IPS-11a (cell line): ENCODE measurements at regions not wholly inside any gene's neighbourhood (a gene's known extent, or its start where the extent isn't known, plus 50 kb on each side); places are given as distances from the start of the nearest gene placed in this dataset.

ENCODE experiments used
- H3K4me3 ChIP-seq: one replicate; pipeline ENCODE4 v1.5.1; 2013; ENCODE audit warnings: low read depth, low read length, control low read depth

DNA sequence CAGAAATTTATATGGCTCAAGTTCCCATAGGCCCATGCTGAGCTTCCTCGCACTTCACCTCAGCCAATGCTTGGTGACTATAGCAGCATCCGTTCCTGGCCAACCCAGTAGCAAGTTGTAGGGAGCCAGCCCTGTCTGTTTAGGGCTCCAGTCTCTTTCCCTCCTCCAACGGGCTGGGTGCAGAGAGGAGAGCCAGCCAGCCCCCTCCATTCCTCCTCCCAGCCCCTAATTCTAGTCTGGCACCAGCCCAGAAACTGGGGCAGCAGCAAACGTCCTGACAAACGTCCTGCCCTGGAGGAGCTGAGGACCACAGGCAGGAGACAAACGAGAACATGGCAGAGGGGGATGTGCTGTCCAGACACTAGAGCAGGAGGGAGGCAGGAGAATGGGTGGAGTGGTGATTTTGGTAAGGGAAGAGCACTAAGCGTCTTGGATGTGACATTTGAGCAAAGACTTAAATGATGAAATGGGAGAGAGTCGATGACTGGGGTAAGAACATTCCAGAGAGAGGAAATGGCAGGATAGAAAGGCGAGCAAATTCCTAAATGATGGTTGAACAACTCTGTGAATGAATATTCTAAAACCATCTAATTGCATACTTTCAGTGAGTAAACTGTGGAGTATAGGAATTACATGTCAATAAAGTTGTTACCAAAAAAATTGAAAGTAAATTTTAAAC lies 222.5 kb upstream of the DAPK1 start:
- no peak overlapping the region for H3K4me3 ChIP-seq

DNA sequence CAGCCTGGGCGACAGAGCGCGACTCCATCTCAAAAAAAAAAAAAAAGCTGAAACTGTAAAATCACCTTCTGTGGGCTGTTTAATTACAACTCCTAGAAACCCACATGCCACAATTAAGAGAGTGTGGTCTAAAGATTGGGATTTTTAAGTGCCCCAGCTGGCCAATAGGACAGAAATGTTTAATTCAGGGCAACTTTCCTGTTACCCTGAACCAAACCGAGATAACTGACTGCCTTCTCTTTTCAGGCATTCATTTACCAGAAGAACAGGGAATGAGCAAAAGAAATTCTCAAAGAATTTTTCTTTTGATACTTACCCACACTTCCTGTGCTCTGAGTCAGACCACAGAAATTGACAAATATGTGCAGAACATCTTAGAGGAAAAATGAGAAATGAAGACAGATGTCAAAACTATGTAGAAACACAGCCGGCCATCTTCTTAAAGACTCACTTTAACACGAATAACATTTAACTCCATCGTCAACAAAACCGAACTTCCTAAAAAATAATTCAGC lies 221.3 kb upstream of the DAPK1 start:
- H3K4me3 ChIP-seq, result no peak overlapping the region

DNA sequence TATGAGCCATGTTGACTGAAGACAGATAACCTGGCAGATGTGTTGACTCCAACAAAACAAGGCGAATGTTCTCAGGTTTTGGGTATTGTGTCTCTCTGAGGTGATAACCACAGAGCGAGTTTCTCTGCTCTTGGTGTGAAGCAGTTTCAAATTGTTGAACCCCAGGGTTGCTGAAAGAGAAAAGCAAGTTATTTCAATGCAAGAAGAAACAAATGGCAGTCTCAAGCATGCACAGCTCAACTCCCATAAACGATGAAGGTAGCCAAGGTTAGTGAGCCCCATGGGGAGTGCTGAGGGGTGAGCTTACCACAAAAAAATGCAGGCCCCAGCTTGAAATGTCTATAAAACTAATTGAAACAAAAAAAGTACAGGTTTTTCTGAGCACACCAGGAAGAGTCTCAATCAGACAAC lies 220.8 kb upstream of the DAPK1 start:
- H3K4me3 ChIP-seq, result no peak overlapping the region

DNA sequence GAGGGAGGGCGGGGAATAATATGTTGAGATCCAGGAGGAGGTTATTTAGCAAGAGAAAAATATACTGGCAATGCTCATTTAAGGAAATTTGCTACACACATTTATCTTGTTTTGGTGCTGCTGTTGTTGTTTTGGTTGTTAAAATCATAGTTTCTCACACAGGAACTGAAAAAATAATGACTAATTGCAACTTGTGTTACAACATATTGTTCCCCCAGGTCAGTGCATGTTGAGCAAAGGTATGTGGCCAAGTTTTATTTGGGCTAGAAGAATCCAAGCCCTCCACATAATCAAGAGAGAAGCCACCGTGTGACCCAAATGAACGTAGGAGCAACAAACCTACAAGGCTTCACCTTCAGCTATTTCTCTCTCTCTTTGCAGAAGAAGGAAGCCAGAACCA lies 220.3 kb upstream of the DAPK1 start:
- no peak overlapping the region for H3K4me3 ChIP-seq

DNA sequence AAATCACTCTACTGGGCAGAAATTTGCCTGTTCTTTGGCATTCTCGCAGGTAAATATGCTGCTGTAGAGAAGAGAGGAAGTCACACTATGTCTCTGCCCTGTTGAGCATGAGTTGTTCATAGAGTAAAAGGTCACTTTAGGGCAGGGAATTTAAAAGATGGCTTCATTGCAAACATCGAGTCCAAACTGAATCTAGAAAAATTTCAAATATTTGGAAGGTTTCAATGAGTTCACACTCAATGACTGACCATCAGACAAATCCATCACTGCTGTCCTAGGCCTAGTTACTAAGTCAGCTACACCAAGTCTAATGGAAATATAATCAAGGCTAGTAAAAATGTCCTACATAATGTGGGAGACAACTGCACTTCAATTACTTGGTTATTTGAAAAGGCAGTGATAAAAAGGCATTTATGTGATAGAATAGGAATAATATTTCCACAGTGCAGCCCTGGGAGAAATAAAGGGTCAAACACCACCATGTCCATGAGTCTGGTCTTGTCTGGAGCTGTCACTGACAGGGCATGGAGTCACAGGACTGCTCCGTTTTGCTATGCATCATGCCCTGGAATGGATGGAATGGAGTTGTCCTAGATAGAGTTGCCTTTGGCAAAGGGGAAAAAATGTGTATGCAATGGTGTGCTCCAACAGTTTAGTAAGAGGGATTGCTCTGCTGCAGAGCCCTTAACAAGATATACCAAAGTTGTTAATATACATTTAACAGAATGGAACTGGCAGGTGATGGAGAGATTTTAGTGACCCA lies 218.5 kb upstream of the DAPK1 start:
- no peak overlapping the region for H3K4me3 ChIP-seq

DNA sequence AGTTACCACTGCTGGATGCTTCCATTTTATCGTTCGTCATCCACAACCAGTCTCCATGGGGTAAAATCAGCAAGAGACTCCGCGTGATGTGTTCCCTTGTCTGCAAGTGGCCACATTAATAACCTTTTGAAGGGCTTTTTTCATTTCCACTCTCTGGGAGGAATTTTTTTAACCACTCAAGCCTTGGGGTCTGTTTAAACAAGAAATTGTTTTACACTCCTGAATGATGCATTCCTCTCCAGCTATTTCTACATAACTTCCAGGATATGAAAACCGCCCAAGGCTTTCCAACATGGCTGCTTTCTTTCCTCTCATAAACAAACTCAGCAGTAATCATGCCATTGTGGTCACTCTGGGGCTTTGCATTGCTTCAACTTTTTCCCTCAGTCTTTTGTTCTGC lies 217.2 kb upstream of the DAPK1 start:
- H3K4me3 ChIP-seq, result no peak overlapping the region

DNA sequence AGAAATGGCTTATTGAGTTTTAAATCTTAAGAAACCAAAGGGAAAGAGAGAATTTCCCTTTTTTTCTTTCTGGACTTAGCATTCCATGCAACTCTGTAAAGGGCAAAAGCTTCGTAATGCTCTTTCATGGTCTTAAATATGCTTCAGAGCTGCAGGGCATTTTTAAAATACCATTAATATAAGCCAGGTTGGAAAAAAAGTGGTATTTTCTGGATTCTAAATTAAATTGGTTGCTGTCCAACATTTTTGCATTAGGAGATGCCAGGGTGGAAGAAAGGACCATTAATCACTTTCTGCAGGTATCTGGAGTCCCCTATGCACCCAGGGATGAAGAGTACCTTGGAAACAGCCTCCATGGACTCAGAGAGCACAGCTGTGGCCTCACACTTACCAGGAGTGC lies 215.1 kb upstream of the DAPK1 start:
- no peak overlapping the region for H3K4me3 ChIP-seq

DNA sequence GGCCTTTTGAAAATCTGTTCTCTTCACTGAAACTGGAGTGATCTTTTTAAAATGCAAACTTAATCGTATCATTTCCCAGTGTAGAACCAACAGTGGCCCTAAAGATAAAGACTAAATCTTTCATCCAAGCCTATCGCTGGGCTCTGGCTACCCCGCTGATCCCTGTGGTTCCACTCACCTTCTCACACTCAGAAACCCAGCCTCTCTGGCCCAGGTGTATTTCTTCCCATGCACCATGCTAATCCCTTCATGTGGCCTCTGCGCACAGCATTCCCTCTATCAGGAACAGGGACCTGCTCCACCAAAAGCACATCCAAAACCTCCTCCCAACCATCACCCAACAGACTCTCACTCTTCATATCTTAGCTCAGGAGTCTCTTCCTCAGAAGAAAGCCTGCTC lies 214.1 kb upstream of the DAPK1 start:
- no peak overlapping the region for H3K4me3 ChIP-seq

DNA sequence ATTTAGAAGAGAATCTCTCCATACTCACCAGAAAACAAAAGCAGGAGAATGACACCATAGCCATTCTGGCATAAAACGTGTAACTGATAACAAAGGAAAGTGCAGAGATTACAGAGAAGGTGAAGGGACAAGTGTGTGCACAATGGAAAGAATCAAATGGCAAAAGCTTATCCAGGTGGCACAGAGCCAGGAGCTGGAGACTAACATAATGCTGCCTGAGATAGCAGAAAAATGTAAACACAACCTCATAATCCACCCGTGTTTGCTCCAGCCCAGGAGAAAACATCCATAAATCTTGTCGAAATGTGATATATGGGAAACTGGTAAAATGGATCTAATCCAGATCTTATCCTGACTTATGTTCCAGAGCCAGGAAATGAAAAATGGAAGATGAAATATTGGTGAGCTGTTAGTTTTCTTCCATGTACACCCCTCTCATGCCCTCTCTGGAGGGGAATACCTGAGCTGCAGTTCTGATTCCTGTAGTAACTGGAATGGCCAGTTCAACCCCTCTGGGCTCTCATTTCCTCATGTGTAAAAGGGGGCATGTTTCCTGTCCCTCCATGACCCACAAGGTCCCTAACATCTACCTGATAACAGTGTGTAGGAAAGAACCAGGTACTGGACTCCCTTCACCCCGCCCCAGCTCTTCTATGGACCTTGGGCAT lies 212.3 kb upstream of the DAPK1 start:
- no peak overlapping the region for H3K4me3 ChIP-seq

DNA sequence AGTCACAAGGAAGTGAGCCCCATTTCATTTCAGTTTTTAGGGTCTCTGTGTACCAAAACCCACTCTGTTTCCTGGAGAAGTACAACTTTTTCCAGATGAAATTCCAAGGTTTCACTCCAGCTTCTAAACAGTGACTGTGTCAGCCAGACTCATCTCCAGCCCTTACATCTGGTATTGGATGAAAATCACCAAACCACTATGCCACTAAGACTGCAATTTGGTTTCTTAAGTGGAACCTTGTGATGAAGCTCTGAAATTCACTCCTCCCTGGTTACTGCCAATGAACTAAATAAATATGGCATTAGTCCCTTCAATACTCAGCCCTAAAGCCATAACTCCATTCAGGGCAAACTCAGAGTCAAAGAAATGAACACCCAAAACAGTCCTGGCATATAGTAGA lies 211.2 kb upstream of the DAPK1 start:
- H3K4me3 ChIP-seq, result no peak overlapping the region

DNA sequence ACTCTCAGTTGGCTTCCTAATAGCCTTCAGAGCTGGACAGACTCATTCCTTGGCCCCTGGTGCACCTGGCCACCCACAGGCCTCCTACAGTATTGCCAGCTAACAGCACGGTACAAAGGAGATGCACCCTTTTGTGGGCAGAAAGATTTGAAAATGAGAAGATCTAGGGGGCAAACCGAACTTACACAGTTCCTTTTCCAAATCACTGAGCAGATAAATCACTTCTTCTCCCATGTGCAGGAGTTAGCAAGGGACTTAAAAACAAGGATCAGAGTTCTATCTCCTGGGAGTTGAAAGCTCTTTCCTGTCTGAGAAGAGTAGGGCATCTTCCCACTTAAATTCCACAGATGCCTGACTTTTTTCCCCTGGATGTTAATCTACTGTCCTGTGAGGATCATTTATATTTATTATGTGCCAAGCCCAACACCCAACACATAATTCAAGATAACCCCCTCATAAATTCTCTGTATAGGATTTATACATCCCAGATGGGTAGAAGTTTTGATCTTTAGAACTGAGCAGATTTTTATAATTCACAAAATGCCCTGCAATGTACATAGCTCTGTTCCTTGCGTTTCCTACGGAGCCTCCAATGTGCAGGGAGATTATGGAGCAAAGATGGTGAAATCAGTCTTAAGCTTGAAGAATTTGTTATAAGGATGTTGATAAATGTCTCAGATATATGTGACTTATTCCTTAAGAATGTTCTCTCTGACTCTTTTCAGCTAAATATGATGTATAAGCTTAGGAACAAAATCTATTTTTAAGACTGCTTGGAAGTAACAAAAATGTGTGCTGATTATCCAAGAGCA lies 207.2 kb upstream of the DAPK1 start:
- H3K4me3 ChIP-seq, result no peak overlapping the region

DNA sequence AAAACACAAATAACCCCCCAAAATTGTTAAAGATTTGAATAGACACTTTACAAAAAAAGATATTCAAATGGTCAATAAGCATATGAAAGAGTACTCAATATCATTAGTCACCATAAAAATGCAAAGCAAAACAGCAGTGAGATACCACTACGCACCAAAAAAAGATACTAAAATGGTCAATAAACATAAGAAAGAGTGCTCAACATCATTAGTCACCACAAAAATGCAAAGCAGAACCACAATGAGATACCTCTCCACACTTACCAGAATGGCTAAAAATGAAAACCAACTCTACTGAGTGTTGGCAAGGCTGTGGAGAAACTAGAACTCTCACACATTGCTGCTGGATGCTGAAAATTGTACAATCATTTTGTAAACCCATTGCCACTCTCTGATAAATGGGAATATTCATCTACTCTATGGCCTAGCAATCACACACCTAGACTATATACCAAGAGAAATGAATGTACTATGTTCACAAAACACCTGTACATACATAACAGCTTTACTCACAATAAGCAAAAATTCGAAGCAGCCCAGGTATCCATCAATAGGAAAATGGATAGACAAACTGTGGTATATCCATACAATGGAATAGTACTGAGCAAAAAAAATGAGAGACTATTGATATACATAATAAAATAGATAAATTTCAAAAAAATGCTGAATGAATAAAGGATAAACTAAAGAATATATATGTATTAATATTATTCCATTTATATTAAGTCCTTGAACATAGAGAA lies 205.0 kb upstream of the DAPK1 start:
- no peak overlapping the region for H3K4me3 ChIP-seq

DNA sequence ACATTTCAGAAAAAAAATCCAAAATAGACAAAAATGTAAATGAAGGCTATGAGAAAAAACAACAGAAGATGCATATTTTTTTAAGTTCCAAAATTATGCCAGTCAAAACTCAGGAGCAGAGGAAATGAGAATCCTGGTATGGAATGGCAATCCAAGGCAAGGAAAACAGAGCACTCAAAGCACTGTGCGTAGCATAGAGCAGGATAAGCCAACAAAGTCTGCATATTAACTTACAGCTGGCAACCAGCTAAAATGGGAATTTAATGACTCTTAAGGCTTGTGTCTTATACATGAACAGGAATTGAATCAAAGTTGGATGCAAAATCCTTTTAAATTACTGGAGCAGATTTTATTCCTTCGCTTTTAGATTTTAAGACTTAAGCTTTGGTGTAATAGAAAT lies 203.5 kb upstream of the DAPK1 start:
- no peak overlapping the region for H3K4me3 ChIP-seq

DNA sequence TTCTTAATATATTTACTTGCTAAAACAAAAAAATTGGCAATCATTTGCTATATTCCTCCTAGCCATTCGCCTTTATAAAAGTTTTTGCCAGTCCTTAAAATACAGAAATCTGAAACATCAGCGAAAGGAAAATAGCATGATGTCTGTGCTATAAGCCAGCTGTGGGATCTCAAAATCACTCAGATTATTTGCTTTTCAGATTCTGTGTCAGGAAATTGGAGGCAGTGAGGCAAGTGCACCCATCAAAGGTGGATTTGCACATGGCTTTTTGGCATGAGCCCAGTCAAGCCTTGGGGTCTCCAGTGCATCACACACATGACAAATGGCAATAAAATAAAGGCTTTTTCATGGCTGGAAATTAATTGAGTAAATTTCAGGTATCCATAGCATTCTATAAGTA lies 196.8 kb upstream of the DAPK1 start:
- H3K4me3 ChIP-seq, result no peak overlapping the region

DNA sequence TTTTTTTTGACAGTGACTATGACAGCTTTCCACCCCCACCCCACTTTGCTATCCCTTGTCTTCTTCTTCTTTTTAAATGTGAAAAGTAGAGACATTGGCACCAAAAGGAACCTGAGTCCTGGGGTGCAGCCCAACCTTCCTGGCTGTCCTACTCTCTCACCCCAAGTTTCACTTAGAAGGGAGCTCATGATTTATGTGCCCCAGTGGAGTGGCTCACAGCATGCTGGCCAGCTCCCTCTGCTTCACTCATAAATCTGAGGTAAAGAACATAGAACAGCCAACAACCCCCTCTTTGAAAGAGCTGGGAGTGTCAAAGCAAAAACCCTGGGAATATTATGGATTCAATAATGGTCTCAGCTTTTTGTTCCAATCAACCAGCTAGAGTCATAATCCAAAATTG lies 196.3 kb upstream of the DAPK1 start:
- H3K4me3 ChIP-seq, result no peak overlapping the region

DNA sequence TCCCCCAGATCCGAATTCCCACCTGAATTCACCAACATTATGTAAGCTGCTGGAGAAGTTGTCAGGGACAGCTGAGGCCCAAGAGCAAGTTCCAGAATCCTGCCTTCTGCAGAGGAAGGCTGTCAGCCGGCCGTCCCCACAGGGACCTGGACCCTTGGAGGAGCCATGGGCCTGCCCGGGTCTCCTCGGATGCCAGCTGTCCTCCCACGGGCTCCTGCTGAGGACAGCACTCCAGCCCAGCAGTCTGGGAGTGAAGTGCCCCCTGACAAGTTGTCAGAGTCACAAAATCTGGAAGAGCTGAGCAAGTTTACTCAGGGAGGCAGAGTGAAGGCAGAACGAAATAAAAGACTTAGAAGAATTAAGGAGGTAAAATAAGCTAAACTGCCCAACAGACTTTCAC lies 192.5 kb upstream of the DAPK1 start:
- H3K4me3 ChIP-seq, result no peak overlapping the region

DNA sequence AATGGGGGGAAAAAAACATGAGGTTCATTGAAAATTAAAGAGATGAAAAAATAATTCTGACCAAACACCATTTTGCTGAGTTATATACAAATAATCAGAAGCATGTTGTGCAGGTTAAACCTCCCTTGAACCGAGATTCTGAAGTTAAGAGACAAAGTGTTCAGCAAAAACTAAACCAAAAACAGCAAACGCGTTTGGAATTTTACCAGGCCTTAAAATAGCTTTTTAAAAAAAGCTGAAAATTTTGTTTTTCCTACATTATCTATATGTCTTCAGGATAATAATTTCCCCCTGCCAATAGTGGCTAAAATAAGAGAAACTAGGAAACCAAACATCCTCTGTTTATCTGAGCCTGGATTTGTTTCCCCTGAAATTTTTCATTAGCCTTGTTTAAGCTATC lies 191.7 kb upstream of the DAPK1 start:
- no peak overlapping the region for H3K4me3 ChIP-seq

DNA sequence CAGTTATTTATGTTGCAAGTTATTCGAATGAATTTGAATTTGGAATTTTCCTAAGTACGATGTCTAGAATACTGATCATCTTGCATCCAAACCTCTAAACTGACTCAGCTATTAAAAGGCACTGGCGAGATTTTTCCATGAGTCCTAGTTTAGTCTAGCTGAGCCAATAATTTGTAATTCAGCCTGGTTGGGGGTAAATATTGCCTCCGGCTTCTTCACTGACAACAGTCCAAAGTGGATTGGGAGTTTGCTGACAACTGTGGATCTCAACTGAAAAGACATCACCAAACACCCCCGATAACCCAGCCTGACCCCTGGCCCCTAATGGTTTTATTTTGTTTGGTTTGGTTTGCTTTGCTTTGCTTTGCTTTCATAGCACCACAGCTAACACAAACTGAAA lies 189.8 kb upstream of the DAPK1 start:
- H3K4me3 ChIP-seq, result no peak overlapping the region

DNA sequence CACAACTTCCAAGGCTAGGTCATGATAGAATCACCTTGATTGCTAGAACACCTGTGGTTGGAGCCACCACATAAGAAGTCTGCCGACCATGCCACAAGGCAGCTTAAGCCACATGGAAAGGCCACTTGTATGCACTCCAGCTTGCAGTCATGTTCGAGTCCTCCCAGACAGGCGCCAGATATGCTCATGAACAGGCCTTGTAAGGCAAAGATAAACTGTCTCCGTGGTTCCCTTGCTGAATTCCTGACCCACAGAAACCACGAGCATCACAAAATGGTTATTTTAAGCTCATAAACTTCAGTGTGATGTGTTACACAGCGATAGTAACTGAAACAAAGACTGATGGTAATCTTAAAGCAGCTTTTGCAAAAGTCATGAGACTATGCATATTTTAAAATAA lies 188.4 kb upstream of the DAPK1 start:
- H3K4me3 ChIP-seq, result no peak overlapping the region

DNA sequence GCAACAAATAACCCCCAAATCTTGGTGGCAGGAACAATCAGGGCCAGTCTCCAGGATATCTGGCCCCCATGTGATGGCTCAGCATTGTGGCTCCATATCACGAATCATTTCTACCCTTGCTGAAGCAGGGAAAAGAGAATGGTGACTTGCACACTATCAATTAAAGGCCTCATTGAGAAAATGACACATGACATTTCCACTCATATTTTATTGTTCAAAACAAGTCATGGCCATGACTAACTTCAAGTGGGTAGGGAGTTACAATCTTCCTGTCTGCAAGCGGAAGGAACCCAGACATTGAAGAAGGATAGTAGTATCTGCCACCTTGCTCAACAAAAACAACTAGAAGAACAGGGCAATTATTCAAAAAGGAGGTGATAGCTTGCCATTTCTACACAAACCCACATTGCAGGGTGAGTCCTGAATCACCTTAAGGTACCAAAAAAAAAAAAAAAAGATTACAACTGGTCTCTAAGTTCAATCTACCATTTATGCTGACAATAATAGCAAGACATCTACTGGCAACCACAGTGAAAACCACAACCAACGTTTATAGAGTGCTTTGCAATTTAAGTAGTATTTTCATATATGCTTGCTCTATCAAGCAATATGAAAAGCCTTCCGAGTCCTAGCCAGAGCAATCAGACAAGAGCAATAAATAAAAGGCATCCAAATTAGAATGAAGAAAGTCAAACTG lies 186.7 kb upstream of the DAPK1 start:
- no peak overlapping the region for H3K4me3 ChIP-seq
